VCaP (cell line): ENCODE measurements at regions not wholly inside any gene's neighbourhood (a gene's known extent, or its start where the extent isn't known, plus 50 kb on each side); places are given as distances from the start of the nearest gene placed in this dataset.
"Not testable (repeated sequence)": the region's sequence is repeated elsewhere in the genome, so short reads cannot be mapped to it uniquely, and the experiment has no call there.

Experiments used
- H3K27ac ChIP-seq: fragments of 450-650 bp; 2 replicates; pipeline ENCODE4 v1.5.1; 2017
- CTCF ChIP-seq: fragments of 450-650 bp; conservative IDR thresholded peaks from 2 replicates; pipeline ENCODE4 v1.5.1; 2017; ENCODE audit warnings: mild to moderate bottlenecking, moderate library complexity

GRCh38 chr20:52071136-52071535 is 120.4 kb downstream of the ZFP64 start:
- TF ChIP-seq CTCF: no peak
- H3K27ac ChIP-seq: no peak overlapping the region

- TF ChIP-seq CTCF: no peak
Observed at GRCh38 chr20:52064931-52065330, 126.6 kb downstream of the ZFP64 start.

DNA sequence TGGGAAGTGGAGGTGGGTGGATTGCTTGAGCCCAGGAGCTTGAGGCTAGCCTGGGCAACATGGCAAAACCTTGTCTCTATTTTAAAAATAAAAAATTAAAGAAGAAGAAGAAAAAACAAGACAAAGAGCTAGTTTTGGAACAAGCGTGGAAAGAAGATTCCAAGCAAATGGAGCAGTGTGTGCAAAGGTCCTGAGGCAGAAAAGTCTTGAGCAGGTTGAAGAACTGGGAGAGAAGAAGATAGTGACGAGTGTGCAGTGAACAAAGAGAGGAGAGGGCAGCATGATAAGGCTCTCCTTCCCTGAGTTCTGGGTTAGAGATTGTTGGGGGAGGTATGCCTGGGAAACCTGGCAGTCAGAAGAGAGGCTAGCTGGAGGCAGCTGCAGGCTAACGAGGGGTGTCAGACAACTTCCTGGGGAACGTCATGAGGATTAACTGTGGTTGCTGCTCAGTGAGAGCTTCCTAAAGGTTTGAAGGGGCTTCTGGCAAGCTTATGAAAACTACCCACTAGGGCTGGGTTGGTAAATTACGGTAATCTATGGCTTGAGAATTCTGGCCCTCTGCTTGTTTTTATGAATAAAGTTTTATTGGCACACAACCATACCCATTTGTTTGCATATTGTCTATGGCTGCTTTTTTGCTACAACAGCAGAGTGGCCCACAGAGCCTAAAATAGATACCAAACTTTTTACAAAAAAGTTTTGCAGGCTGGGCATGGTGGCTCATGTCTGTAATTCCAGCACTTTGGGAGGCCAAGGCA is 128.9 kb downstream of the ZFP64 start:
- no peak for TF ChIP-seq CTCF
- H3K27ac ChIP-seq: no peak overlapping the region

More at GRCh38 chr20:52064931-52065330, 126.6 kb downstream of the ZFP64 start:
- H3K27ac ChIP-seq: no peak overlapping the region

GRCh38 chr20:52060794-52061714 is 130.5 kb downstream of the ZFP64 start:
- peak; percentile 97 for TF ChIP-seq CTCF
- peak overlapping the region; percentile 50 for H3K27ac ChIP-seq

DNA sequence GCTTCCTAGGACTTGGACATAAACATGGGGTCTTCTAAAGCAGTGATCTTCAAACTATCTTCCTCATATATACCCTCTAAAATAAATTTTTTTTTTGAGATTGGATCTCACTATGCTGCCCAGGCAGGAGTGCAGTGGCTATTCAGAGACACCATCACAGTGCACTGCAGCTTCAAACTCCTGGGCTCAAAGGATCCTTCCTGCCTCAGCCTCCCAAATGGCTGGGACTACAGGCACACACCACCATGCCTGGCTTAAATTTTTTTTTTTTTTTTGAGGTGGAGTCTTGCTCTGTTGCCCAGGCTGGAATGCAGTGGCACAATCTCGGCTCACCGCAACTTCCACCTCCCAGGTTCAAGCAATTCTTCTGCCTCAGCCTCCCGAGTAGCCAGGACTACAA is 134.4 kb downstream of the ZFP64 start:
- H3K27ac ChIP-seq: not testable (repeated sequence)

GRCh38 chr20:52056203-52057062 is 135.1 kb downstream of the ZFP64 start:
- H3K27ac ChIP-seq: no peak overlapping the region
- TF ChIP-seq CTCF: no peak

DNA sequence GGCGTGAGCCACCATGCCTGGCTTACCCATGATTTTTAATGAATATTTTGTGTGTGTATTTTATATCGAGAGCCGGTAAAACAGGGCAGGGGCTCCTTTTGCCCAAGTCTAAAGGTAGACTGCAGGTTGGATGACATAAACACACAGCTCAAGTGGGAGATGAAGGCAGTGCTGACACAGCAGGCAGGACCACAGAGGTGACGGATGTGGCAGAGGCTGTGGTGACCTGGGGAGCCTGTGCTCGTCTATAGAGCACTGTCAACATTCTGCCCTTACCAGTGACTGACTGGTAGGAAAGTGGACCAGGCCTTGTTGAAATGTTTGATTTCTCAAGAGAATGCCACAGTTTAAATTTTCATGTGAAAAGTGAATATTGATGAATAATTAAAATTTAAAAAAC is 137.5 kb downstream of the ZFP64 start:
- no peak overlapping the region for H3K27ac ChIP-seq
- TF ChIP-seq CTCF: no peak
